Activated T-cell treated with anti-CD3 and anti-CD28 coated beads, Interleukin-2, amount 50 U/mL, for 72 hours (primary cell): ENCODE measurements at regions not wholly inside any gene's neighbourhood (a gene's known extent, or its start where the extent isn't known, plus 50 kb on each side); places are given as distances from the start of the nearest gene placed in this dataset.
A peak's percentile ranks its signal among the peaks of the same experiment; 100 is the strongest.

Experiments used
- ATAC-seq, 2 donors: fragments of 150-1000 bp; cut with Tn5 transposase; replicated peaks in 1 of 2; 2 replicates each; pipeline ENCODE4 v1.10.0; 2021; ENCODE audit warnings: moderate library complexity in 2 of 2, mild to moderate bottlenecking in 1 of 2
- DNase-seq, 2 donors: peaks; one replicate each; pipeline ENCODE4 v3.0.0; 2021 to 2022; ENCODE audit warnings: mixed read lengths in 1 of 2
- H3K27ac Mint-ChIP-seq: one replicate; pipeline ENCODE4 v1.8.0; 2022; ENCODE audit warnings: mild to moderate bottlenecking, moderate library complexity, mixed read lengths
- H3K27me3 Mint-ChIP-seq: one replicate; pipeline ENCODE4 v1.8.0; 2022; ENCODE audit warnings: low read depth, mixed read lengths
- H3K36me3 Mint-ChIP-seq, 2 donors: one replicate each; pipeline ENCODE4 v1.8.0; 2022; ENCODE audit warnings: mixed read lengths in 2 of 2, mild to moderate bottlenecking in 1 of 2; ENCODE audit not compliant: insufficient read depth in 2 of 2
- H3K4me1 Mint-ChIP-seq: one replicate; pipeline ENCODE4 v1.8.0; 2022; ENCODE audit warnings: low read depth, mixed read lengths
- H3K4me3 Mint-ChIP-seq, 2 donors: one replicate each; pipeline ENCODE4 v1.8.0; 2022; ENCODE audit warnings: mild to moderate bottlenecking in 2 of 2, mixed read lengths in 2 of 2, moderate library complexity in 2 of 2
- H3K9me3 Mint-ChIP-seq, 2 donors: one replicate each; pipeline ENCODE4 v1.8.0; 2022; ENCODE audit warnings: mixed read lengths in 2 of 2

- H3K9me3 Mint-ChIP-seq, result peaks cover 0 to 2% of the 10 kb centered on the region in 2 donors
- no peaks in the 10 kb centered on the region for H3K4me1 Mint-ChIP-seq
- no peaks in the 10 kb centered on the region for H3K36me3 Mint-ChIP-seq
- ATAC-seq (no peak), DNase-seq (no peak)
- H3K27ac Mint-ChIP-seq, result no peak overlapping the region
- no peak overlapping the region for H3K4me3 Mint-ChIP-seq
- H3K27me3 Mint-ChIP-seq, result no peaks in the 10 kb centered on the region
Measured at GRCh38 chr2:225932811-225933413, 533.4 kb downstream of the NYAP2 start.

- Mint-ChIP-seq H3K27me3 (no peaks in the 10 kb centered on the region), H3K4me1 (no peaks in the 10 kb centered on the region), H3K9me3 (peaks cover 0 to 2% of the 10 kb centered on the region in 2 donors), H3K36me3 (no peaks in the 10 kb centered on the region), H3K27ac (no peak overlapping the region), H3K4me3 (no peak overlapping the region)
- ATAC-seq (no peak), DNase-seq (no peak)
Measured at GRCh38 chr2:225930687-225931086, 531.2 kb downstream of the NYAP2 start.

GRCh38 chr2:225920621-225921220 lies 521.2 kb downstream of the NYAP2 start:
- Mint-ChIP-seq H3K36me3 (no peaks in the 10 kb centered on the region), H3K4me3 (no peak overlapping the region), H3K27ac (no peak overlapping the region), H3K4me1 (no peaks in the 10 kb centered on the region), H3K9me3 (peaks cover 0 to 4% of the 10 kb centered on the region in 2 donors), H3K27me3 (peaks cover 11% of the 10 kb centered on the region)
- DNase-seq (no peak), ATAC-seq (no peak)

- no peak overlapping the region for H3K27ac Mint-ChIP-seq
- H3K9me3 Mint-ChIP-seq, result peaks cover 3 to 4% of the 10 kb centered on the region in 2 donors
- DNase-seq, result no peak
- no peaks in the 10 kb centered on the region for H3K4me1 Mint-ChIP-seq
- H3K4me3 Mint-ChIP-seq, result no peak overlapping the region
- ATAC-seq, result no peak
- no peaks in the 10 kb centered on the region for H3K36me3 Mint-ChIP-seq
- H3K27me3 Mint-ChIP-seq, result no peaks in the 10 kb centered on the region
Measured at GRCh38 chr2:225916692-225917091, 517.2 kb downstream of the NYAP2 start.

- Mint-ChIP-seq H3K27ac (no peak overlapping the region), H3K27me3 (peaks cover 3% of the 10 kb centered on the region), H3K9me3 (peaks cover 0 to 3% of the 10 kb centered on the region in 2 donors), H3K4me1 (peaks cover 4% of the 10 kb centered on the region), H3K4me3 (no peak overlapping the region), H3K36me3 (no peaks in the 10 kb centered on the region)
- no peak for DNase-seq
- ATAC-seq, result no peak
Measured at GRCh38 chr2:225911019-225911418, 511.5 kb downstream of the NYAP2 start.

- Mint-ChIP-seq H3K9me3 (no peaks in the 10 kb centered on the region), H3K36me3 (no peaks in the 10 kb centered on the region), H3K4me3 (no peak overlapping the region), H3K27me3 (peaks cover 12% of the 10 kb centered on the region), H3K27ac (no peak overlapping the region), H3K4me1 (no peaks in the 10 kb centered on the region)
- no peak for DNase-seq
- no peak for ATAC-seq
Measured at GRCh38 chr2:225895126-225895525, 495.6 kb downstream of the NYAP2 start.

GRCh38 chr2:225894236-225894980 lies 494.9 kb downstream of the NYAP2 start:
- peaks cover 12% of the 10 kb centered on the region for H3K27me3 Mint-ChIP-seq
- DNase-seq, result no peak
- H3K4me3 Mint-ChIP-seq, result no peak overlapping the region
- no peaks in the 10 kb centered on the region for H3K9me3 Mint-ChIP-seq
- ATAC-seq, result no peak
- no peak overlapping the region for H3K27ac Mint-ChIP-seq
- H3K4me1 Mint-ChIP-seq, result no peaks in the 10 kb centered on the region
- no peaks in the 10 kb centered on the region for H3K36me3 Mint-ChIP-seq

GRCh38 chr2:225893151-225893550 lies 493.6 kb downstream of the NYAP2 start:
- no peak overlapping the region for H3K27ac Mint-ChIP-seq
- peaks cover 11% of the 10 kb centered on the region for H3K27me3 Mint-ChIP-seq
- no peaks in the 10 kb centered on the region for H3K4me1 Mint-ChIP-seq
- no peak for ATAC-seq
- no peaks in the 10 kb centered on the region for H3K36me3 Mint-ChIP-seq
- H3K9me3 Mint-ChIP-seq, result no peaks in the 10 kb centered on the region
- no peak for DNase-seq
- no peak overlapping the region for H3K4me3 Mint-ChIP-seq

- Mint-ChIP-seq H3K27ac (no peak overlapping the region), H3K9me3 (no peaks in the 10 kb centered on the region), H3K36me3 (no peaks in the 10 kb centered on the region), H3K27me3 (peaks cover 14% of the 10 kb centered on the region), H3K4me3 (no peak overlapping the region), H3K4me1 (no peaks in the 10 kb centered on the region)
- ATAC-seq (no peak), DNase-seq (no peak)
Measured at GRCh38 chr2:225891771-225892170, 492.3 kb downstream of the NYAP2 start.

GRCh38 chr2:225891013-225891412 lies 491.5 kb downstream of the NYAP2 start:
- no peaks in the 10 kb centered on the region for H3K9me3 Mint-ChIP-seq

GRCh38 chr2:225889452-225889851 lies 489.9 kb downstream of the NYAP2 start:
- Mint-ChIP-seq H3K9me3 (no peaks in the 10 kb centered on the region), H3K4me1 (no peaks in the 10 kb centered on the region), H3K27ac (no peak overlapping the region), H3K4me3 (no peak overlapping the region), H3K27me3 (peaks cover 23% of the 10 kb centered on the region), H3K36me3 (no peaks in the 10 kb centered on the region)
- DNase-seq (no peak), ATAC-seq (no peak)

More at GRCh38 chr2:225891013-225891412, 491.5 kb downstream of the NYAP2 start:
- no peak overlapping the region for H3K4me3 Mint-ChIP-seq
- no peaks in the 10 kb centered on the region for H3K36me3 Mint-ChIP-seq
- peak overlapping the region; percentile 51 for H3K27ac Mint-ChIP-seq
- no peaks in the 10 kb centered on the region for H3K4me1 Mint-ChIP-seq
- ATAC-seq, result no peak
- DNase-seq, result no peak
- peaks cover 14% of the 10 kb centered on the region for H3K27me3 Mint-ChIP-seq

- Mint-ChIP-seq H3K27me3 (no peaks in the 10 kb centered on the region), H3K4me1 (no peaks in the 10 kb centered on the region), H3K4me3 (no peak overlapping the region), H3K36me3 (no peaks in the 10 kb centered on the region), H3K27ac (no peak overlapping the region), H3K9me3 (no peaks in the 10 kb centered on the region)
- DNase-seq (no peak), ATAC-seq (no peak)
Measured at GRCh38 chr2:225867071-225867470, 467.6 kb downstream of the NYAP2 start.

- ATAC-seq, result no peak
- no peaks in the 10 kb centered on the region for H3K36me3 Mint-ChIP-seq
- H3K4me1 Mint-ChIP-seq, result no peaks in the 10 kb centered on the region
- H3K27me3 Mint-ChIP-seq, result no peaks in the 10 kb centered on the region
- DNase-seq, result no peak
- no peak overlapping the region for H3K27ac Mint-ChIP-seq
- no peak overlapping the region for H3K4me3 Mint-ChIP-seq
- no peaks in the 10 kb centered on the region for H3K9me3 Mint-ChIP-seq
Measured at GRCh38 chr2:225865468-225865867, 466.0 kb downstream of the NYAP2 start.
